ENCODE measurements at regions not wholly inside any gene's neighbourhood (a gene's known extent, or its start where the extent isn't known, plus 50 kb on each side); places are given as distances from the start of the nearest gene placed in this dataset.

GRCh38 chr17:65355246-65355645, 206.2 kb downstream of the AXIN2 start (continued):
- no peak for TF ChIP-seq ZNF324 (CRISPR knock-in tag; IDR thresholded peaks at IDR 0.05)
- TF ChIP-seq FOXJ3 (CRISPR knock-in tag; IDR thresholded peaks at IDR 0.05), result no peak
- TF ChIP-seq CBX8 (IDR thresholded peaks at IDR 0.05; ENCODE audit: borderline replicate concordance, extremely low read depth, low read depth, low read length, poor library complexity, severe bottlenecking), result no peak
- no peak for TF ChIP-seq MCM3 (IDR thresholded peaks at IDR 0.05)
- TF ChIP-seq, protein P1, sequence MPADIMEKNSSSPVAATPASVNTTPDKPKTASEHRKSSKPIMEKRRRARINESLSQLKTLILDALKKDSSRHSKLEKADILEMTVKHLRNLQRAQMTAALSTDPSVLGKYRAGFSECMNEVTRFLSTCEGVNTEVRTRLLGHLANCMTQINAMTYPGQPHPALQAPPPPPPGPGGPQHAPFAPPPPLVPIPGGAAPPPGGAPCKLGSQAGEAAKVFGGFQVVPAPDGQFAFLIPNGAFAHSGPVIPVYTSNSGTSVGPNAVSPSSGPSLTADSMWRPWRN (IDR thresholded peaks at IDR 0.05; ENCODE audit: low read depth), result no peak
- no peak for TF ChIP-seq HMGN3 (IDR thresholded peaks at IDR 0.05; ENCODE audit: borderline replicate concordance, extremely low read depth, insufficient read length, low read depth, low read length)
- no peak for TF ChIP-seq ARNT (IDR thresholded peaks at IDR 0.05)
- no peak for TF ChIP-seq PPARD (CRISPR knock-in tag; IDR thresholded peaks at IDR 0.05)
- TF ChIP-seq MEIS2 (IDR thresholded peaks at IDR 0.05; ENCODE audit: partially characterized antibody), result no peak
- no peak for TF ChIP-seq U2AF1 (optimal IDR thresholded peaks at IDR 0.05; ENCODE audit: low read depth, low read length)

DNA sequence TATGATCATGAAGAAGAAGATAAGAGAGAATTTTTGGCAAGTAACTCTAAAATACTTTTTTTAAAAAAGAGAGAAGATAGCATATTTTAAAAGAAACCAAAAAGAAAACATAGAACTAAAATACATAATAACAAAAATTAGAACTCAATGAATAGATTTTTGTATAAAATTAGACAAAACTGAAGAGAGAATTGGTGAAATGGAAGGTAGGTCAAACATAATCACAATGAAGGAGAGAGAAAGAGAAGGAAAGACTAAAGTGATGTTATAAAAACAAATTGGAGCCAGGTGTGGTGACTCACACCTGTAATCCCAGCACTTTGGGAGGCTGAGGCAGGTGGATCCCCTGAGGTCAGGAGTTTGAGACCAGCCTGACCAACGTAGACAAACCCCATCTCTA, 211.5 kb downstream of the AXIN2 start:
- FAIRE-seq, result no peak
- TF ChIP-seq ETV6 (IDR thresholded peaks at IDR 0.05; ENCODE audit: borderline replicate concordance in 1 of 2, low read depth in 2 of 2, low read length in 1 of 2), result no peak
- no peak for TF ChIP-seq ETV6 (CRISPR knock-in tag; IDR thresholded peaks at IDR 0.05; ENCODE audit: borderline replicate concordance)
- TF ChIP-seq STAT6 (CRISPR knock-in tag; IDR thresholded peaks at IDR 0.05), result no peak
- no peak for TF ChIP-seq NCOR1 (IDR thresholded peaks at IDR 0.05)
- no peak for TF ChIP-seq HINFP (tag; conservative IDR thresholded peaks at IDR 0.05; ENCODE audit: low read depth)
- TF ChIP-seq ZNF445 (CRISPR knock-in tag; IDR thresholded peaks at IDR 0.05; ENCODE audit: low read depth), result no peak
- TF ChIP-seq ZNF696 (CRISPR knock-in tag; conservative IDR thresholded peaks at IDR 0.05), result no peak
- TF ChIP-seq ZFPM2 (CRISPR knock-in tag; IDR thresholded peaks at IDR 0.05), result no peak
- no peak for TF ChIP-seq MYNN (IDR thresholded peaks at IDR 0.05)
- no peak for TF ChIP-seq MYNN (CRISPR knock-in tag; IDR thresholded peaks at IDR 0.05)

More for the DNA sequence above, 211.5 kb downstream of the AXIN2 start:
- Histone ChIP-seq H3K4me3 (no peak overlapping the region), H3K4me1 (replicated peaks in 1 of 2; ENCODE audit: control insufficient read depth in 2 of 2, insufficient read depth in 2 of 2, low read length in 2 of 2) (no peaks in the 10 kb centered on the region), H3K9ac (ENCODE audit: insufficient read depth in 1 of 2, low read depth in 2 of 2, low read length in 2 of 2) (no peak overlapping the region), H2AFZ (ENCODE audit: low read depth, low read length) (no peak overlapping the region), H3K27me3 (ENCODE audit: control insufficient read depth in 2 of 2, insufficient read depth in 2 of 2, low read length in 2 of 2) (peaks cover 0 to 6% of the 10 kb centered on the region in 2 experiments; a peak in 1 of 5 replicates), H3K9me3 (replicated peaks; ENCODE audit: control insufficient read depth, insufficient read depth, low read depth, low read length) (no peaks in the 10 kb centered on the region), H3K9me1 (ENCODE audit: control insufficient read depth, insufficient read depth, low read length) (no peaks in the 10 kb centered on the region), H3K36me3 (ENCODE audit: control insufficient read depth, insufficient read depth, low read length) (no peaks in the 10 kb centered on the region), H3K79me2 (ENCODE audit: control insufficient read depth, insufficient read depth, low read length) (no peaks in the 10 kb centered on the region), H3K4me2 (ENCODE audit: insufficient read depth, low read length) (no peak overlapping the region), H3K27ac (ENCODE audit: extremely low read depth, low read depth, low read length) (no peak overlapping the region), H4K20me1 (replicated peaks; ENCODE audit: control insufficient read depth, insufficient read depth, low read length) (no peaks in the 10 kb centered on the region)
- ChIA-PET CTCF (ENCODE audit: low intra/inter-chr PET ratio) (interaction anchor here (0.7 kb wide), 1 partner anchor 667 kb away, joined by 3 read pairs; no protein-coding TSS in a partner anchor), POLR2A (no interaction called here)
- no peak for DNase-seq (ENCODE audit: extremely low read depth in 1 of 4, low spot score in 3 of 4)
- in situ Hi-C loops (cut with MboI), result no loop called here
- no peak for ATAC-seq
- WGBS (ENCODE audit: insufficient coverage, low coverage, missing lambda C conversion rate), result 0% methylated on average over 1 of the region's 1 CpG
- BruUV-seq (replicated peaks), result no TSS peak
- intact Hi-C loops (cut with micrococcal nuclease), result no loop called here
